ENCODE measurements at regions not wholly inside any gene's neighbourhood (a gene's known extent, or its start where the extent isn't known, plus 50 kb on each side); places are given as distances from the start of the nearest gene placed in this dataset.
"Not testable (repeated sequence)": the region's sequence is repeated elsewhere in the genome, so short reads cannot be mapped to it uniquely, and the experiment has no call there.

GRCh38 chr6:30816791-30817739, 67.3 kb upstream of the DDR1 start:
- DNase-seq (ENCODE audit: low read depth) = no peak
- TF ChIP-seq, protein P1, sequence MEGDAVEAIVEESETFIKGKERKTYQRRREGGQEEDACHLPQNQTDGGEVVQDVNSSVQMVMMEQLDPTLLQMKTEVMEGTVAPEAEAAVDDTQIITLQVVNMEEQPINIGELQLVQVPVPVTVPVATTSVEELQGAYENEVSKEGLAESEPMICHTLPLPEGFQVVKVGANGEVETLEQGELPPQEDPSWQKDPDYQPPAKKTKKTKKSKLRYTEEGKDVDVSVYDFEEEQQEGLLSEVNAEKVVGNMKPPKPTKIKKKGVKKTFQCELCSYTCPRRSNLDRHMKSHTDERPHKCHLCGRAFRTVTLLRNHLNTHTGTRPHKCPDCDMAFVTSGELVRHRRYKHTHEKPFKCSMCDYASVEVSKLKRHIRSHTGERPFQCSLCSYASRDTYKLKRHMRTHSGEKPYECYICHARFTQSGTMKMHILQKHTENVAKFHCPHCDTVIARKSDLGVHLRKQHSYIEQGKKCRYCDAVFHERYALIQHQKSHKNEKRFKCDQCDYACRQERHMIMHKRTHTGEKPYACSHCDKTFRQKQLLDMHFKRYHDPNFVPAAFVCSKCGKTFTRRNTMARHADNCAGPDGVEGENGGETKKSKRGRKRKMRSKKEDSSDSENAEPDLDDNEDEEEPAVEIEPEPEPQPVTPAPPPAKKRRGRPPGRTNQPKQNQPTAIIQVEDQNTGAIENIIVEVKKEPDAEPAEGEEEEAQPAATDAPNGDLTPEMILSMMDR (IDR thresholded peaks at IDR 0.05; ENCODE audit: insufficient read depth, low read length) = no peak
- no peak overlapping the region for H3K4me3 ChIP-seq (ENCODE audit: low read depth, low read length)

DNA sequence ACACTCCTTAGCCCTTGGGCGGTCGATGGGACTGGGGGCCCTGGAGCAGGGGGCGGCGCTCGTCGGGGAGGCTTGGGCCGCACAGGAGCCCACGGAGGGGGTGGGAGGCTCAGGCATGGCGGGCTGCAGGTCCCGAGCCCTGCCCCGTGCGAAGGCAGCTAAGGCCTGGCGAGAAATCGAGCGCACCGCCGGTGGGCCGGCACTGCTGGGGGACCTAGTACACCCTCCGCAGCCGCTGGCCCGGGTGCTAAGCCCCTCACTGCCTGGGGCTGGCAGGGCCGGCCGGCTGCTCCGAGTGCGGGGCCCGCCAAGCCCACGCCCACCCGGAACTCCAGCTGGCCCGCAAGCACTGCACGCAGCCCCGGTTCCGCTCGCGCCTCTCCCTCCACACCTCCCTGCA, 68.0 kb upstream of the DDR1 start:
- not testable (repeated sequence) for DNase-seq (ENCODE audit: low read depth); H3K4me3 ChIP-seq (ENCODE audit: low read depth, low read length)

GRCh38 chr6:30815041-30815742, 69.1 kb upstream of the DDR1 start:
- H3K4me3 ChIP-seq (ENCODE audit: low read depth, low read length); DNase-seq (ENCODE audit: low read depth): not testable (repeated sequence)

- no peak overlapping the region for H3K4me3 ChIP-seq (ENCODE audit: low read depth, low read length)
- TF ChIP-seq, protein P1 (IDR thresholded peaks at IDR 0.05; ENCODE audit: insufficient read depth, low read length) = no peak
- peak; percentile 73 for DNase-seq (ENCODE audit: low read depth)
Measured at GRCh38 chr6:30814146-30815040, 69.9 kb upstream of the DDR1 start.

DNA sequence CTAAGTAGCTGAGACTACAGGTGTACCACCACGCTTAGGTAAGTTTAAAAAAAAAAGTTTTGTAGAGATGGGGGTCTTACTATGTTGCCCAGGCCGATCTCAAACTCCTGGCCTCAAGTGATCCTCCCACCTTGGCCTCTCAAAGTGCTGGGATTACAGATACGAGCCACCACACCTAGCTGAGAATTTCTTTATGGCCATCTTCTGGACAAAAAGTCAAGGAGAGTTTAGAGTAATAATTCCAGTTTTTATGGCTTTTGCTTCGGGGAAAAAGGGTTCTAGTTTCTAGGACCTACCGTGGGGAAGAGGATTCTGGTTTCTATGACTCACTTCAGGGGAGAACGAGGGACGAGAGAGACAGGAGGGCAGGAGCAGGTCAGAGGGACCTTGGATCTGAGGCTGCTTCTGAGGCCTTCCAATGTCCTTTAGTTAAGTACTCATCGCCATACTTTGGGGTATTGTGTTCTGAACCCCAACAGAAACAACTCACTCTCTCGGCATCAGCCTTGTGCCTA, 69.3 kb upstream of the IER3 start:
- no peak overlapping the region for H3K4me3 ChIP-seq (ENCODE audit: low read depth, low read length)

DNA sequence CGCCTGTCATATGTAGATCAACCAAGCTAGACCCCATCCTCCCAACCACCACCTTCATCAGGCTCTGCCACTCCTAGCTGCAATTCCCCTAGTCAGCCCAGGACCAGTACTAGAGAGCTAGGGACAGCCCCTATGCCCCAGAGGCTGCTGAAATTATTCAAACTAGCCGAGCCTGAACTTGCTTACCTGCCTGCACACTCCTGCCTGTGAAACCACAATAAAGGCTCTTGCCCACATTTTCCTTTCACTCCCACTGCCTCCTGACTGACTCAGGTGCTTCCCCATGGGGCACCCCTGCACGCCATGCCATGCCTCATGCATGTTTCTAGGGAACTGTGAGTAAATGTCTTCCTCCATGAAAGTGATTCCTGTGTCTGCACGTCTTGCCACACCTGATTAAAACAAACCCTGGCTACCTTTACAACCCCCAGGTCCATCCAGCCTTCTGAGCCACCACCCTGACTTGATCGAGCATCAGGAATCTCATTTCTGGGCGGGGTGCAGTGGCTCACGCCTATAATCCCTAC, 66.5 kb upstream of the IER3 start:
- TF ChIP-seq, protein P1 (IDR thresholded peaks at IDR 0.05; ENCODE audit: insufficient read depth, low read length) = no peak
- no peak overlapping the region for H3K4me3 ChIP-seq (ENCODE audit: low read depth, low read length)
- no peak for DNase-seq (ENCODE audit: low read depth)

More for the DNA sequence above, 69.3 kb upstream of the IER3 start:
- TF ChIP-seq, protein P1 (IDR thresholded peaks at IDR 0.05; ENCODE audit: insufficient read depth, low read length) = no peak
- peak; percentile 23 for DNase-seq (ENCODE audit: low read depth)

- DNase-seq (ENCODE audit: low read depth); H3K4me3 ChIP-seq (ENCODE audit: low read depth, low read length): not testable (repeated sequence)
Measured at GRCh38 chr6:30807566-30807965, 63.2 kb upstream of the IER3 start.

Data from fibroblast of the aortic adventitia (primary cell).